Lung (tissue), 11 donors: ENCODE measurements at regions not wholly inside any gene's neighbourhood (a gene's known extent, or its start where the extent isn't known, plus 50 kb on each side); places are given as distances from the start of the nearest gene placed in this dataset.

Experiments
- ATAC-seq: fragments of 200-7000 bp; cut with Tn5 transposase; one replicate; pipeline ENCODE4 v1.9.1; 2020; ENCODE audit warnings: moderate number of reproducible peaks; ENCODE audit not compliant: insufficient read depth, low FRiP score
- DNase-seq, 3 donors: peaks; one replicate each; pipeline ENCODE4 v3.0.0-alpha.2; 2013 to 2017
- H3K27ac ChIP-seq, 2 donors: one replicate each; pipeline ENCODE4 v1.5.1; 2013; ENCODE audit warnings: mild to moderate bottlenecking in 2 of 2, moderate library complexity in 2 of 2, control low read depth in 1 of 2, inconsistent platforms in 1 of 2, low read depth in 1 of 2, low read length in 1 of 2
- H3K27me3 ChIP-seq, 3 donors: one replicate each; pipeline ENCODE4 v1.5.1; 2013; ENCODE audit warnings: low read length in 2 of 3; ENCODE audit not compliant: control insufficient read depth in 3 of 3, insufficient read depth in 3 of 3
- H3K36me3 ChIP-seq, 4 donors: one replicate each; pipeline ENCODE4 v1.5.1; 2013; ENCODE audit warnings: low read length in 4 of 4, mild to moderate bottlenecking in 1 of 4, moderate library complexity in 1 of 4; ENCODE audit not compliant: control insufficient read depth in 4 of 4, insufficient read depth in 4 of 4
- H3K4me1 ChIP-seq, 5 donors: one replicate each; pipeline ENCODE4 v1.5.1; 2013; ENCODE audit warnings: low read length in 5 of 5, mild to moderate bottlenecking in 2 of 5, moderate library complexity in 1 of 5; ENCODE audit not compliant: control insufficient read depth in 5 of 5, insufficient read depth in 5 of 5
- H3K4me3 ChIP-seq: one replicate; pipeline ENCODE4 v1.5.1; 2013; ENCODE audit warnings: mild to moderate bottlenecking, control low read depth, moderate library complexity
- H3K9ac ChIP-seq, 2 donors: one replicate each; pipeline ENCODE4 v1.5.1; 2013; ENCODE audit warnings: low read length in 2 of 2, control low read depth in 1 of 2; ENCODE audit not compliant: insufficient read depth in 1 of 2
- H3K9me3 ChIP-seq, 4 donors: one replicate each; pipeline ENCODE4 v1.5.1; 2013; ENCODE audit warnings: low read length in 3 of 4, mild to moderate bottlenecking in 1 of 4, moderate library complexity in 1 of 4; ENCODE audit not compliant: control insufficient read depth in 4 of 4, insufficient read depth in 3 of 4
- CTCF ChIP-seq: IDR thresholded peaks from 2 replicates; pipeline ENCODE4 v1.5.1; 2012; ENCODE audit warnings: mild to moderate bottlenecking; ENCODE audit errors: control extremely low read depth, extremely low read depth
- WGBS, 2 donors: extraction: QIAGEN DNeasy Blood & Tissue Kit; methylation state at CpG; one replicate each; pipeline ENCODE4 v1.1.7; 2013; 5-methylcytosine and 5-hydroxymethylcytosine counted together
- donor health status: control.
- donor health status: control.
- donor health status: Bipolar disorder and iron deficiency.
- donor health status: healthy.
- donor health status: DM: yes; HTN: yes; CAD: no.

GRCh38 chr16:86371083-86371803, 139.1 kb upstream of the FOXF1 start:
- ATAC-seq = no peak
- 83% methylated on average over 20 of the region's 20 CpGs for WGBS, 2 donors
- H3K4me1 ChIP-seq = peaks cover 0 to 16% (median 2%) of the 10 kb centered on the region in 5 donors
- H3K27ac ChIP-seq = no peak overlapping the region
- DNase-seq = no peak
- no peak overlapping the region for H3K9ac ChIP-seq
- peaks cover 0 to 8% (median 0%) of the 10 kb centered on the region in 4 donors for H3K9me3 ChIP-seq
- peaks cover 0 to 20% (median 0%) of the 10 kb centered on the region in 3 donors for H3K27me3 ChIP-seq
- no peak for TF ChIP-seq CTCF
- no peak overlapping the region for H3K4me3 ChIP-seq
- no peaks in the 10 kb centered on the region for H3K36me3 ChIP-seq

GRCh38 chr16:86372193-86372592, 138.1 kb upstream of the FOXF1 start:
- Histone ChIP-seq H3K4me1 (peaks cover 0 to 11% (median 2%) of the 10 kb centered on the region in 5 donors), H3K36me3 (no peaks in the 10 kb centered on the region), H3K4me3 (no peak overlapping the region), H3K9ac (no peak overlapping the region), H3K27ac (no peak overlapping the region), H3K27me3 (peaks cover 0 to 17% (median 0%) of the 10 kb centered on the region in 3 donors), H3K9me3 (peaks cover 0 to 8% (median 0%) of the 10 kb centered on the region in 4 donors)
- WGBS, 2 donors = 86 to 91% methylated on average over 8 of the region's 8 CpGs
- ATAC-seq (no peak), DNase-seq (no peak)
- TF ChIP-seq CTCF = no peak

- ATAC-seq (no peak), DNase-seq (no peak)
- Histone ChIP-seq H3K9me3 (peaks cover 0 to 8% (median 0%) of the 10 kb centered on the region in 4 donors), H3K4me3 (no peak overlapping the region), H3K27me3 (peaks cover 0 to 13% (median 0%) of the 10 kb centered on the region in 3 donors), H3K4me1 (peaks cover 0 to 14% (median 0%) of the 10 kb centered on the region in 5 donors), H3K36me3 (no peaks in the 10 kb centered on the region), H3K27ac (no peak overlapping the region), H3K9ac (no peak overlapping the region)
- no peak for TF ChIP-seq CTCF
- WGBS, 2 donors = 85 to 87% methylated on average over 16 of the region's 16 CpGs
Measured at GRCh38 chr16:86373276-86373901, 136.9 kb upstream of the FOXF1 start.
